CD8-positive, alpha-beta memory T cell (primary cell): ENCODE measurements at regions not wholly inside any gene's neighbourhood (a gene's known extent, or its start where the extent isn't known, plus 50 kb on each side); places are given as distances from the start of the nearest gene placed in this dataset.

Experiments
- CTCF ChIA-PET: fragments of 350-600 bp; sonication (Branson Sonifier 250); formaldehyde crosslinking; loops from one replicate; lab custom pipeline; 2021; ENCODE audit warnings: antibody characterized with exemption; lab: Charles Lee
- POLR2A ChIA-PET: fragments of 350-600 bp; sonication (Branson Sonifier 250); formaldehyde crosslinking; loops from one replicate; lab custom pipeline; 2021; ENCODE audit warnings: antibody characterized with exemption; lab: Charles Lee
- DNase-seq, 5 donors: peaks; one replicate each; pipeline versions ENCODE4 v3.0.0 to v3.0.0-alpha.2; 2020 to 2022; ENCODE audit warnings: mixed read lengths in 1 of 5
- H3K27ac ChIP-seq: one replicate; pipeline ENCODE4 v1.7.0; 2013; ENCODE audit warnings: low read depth, mild to moderate bottlenecking, low read length, moderate library complexity
- H3K27me3 ChIP-seq: 2 replicates; pipeline ENCODE4 v1.7.0; 2013; ENCODE audit warnings: low read length, mild to moderate bottlenecking; ENCODE audit not compliant: insufficient read depth, poor library complexity, severe bottlenecking
- H3K36me3 ChIP-seq: 2 replicates; pipeline ENCODE4 v1.7.0; 2013; ENCODE audit warnings: mild to moderate bottlenecking, low read length, moderate library complexity; ENCODE audit not compliant: insufficient read depth
- H3K4me1 ChIP-seq: 2 replicates; pipeline ENCODE4 v1.7.0; 2013; ENCODE audit warnings: mild to moderate bottlenecking, low read length, moderate library complexity; ENCODE audit not compliant: insufficient read depth
- H3K4me3 ChIP-seq: 2 replicates; pipeline ENCODE4 v1.7.0; 2013; ENCODE audit warnings: mild to moderate bottlenecking, low read length
- H3K9me3 ChIP-seq: 2 replicates; pipeline ENCODE4 v1.7.0; 2013; ENCODE audit warnings: mild to moderate bottlenecking, low read length
- H3K27ac Mint-ChIP-seq, 8 donors: one replicate each; pipeline ENCODE4 v1.8.0; 2020 to 2021; ENCODE audit warnings: mixed read lengths in 8 of 8, mild to moderate bottlenecking in 6 of 8, inconsistent platforms in 3 of 8, moderate library complexity in 3 of 8
- H3K27me3 Mint-ChIP-seq, 2 donors: one replicate each; pipeline ENCODE4 v1.8.0; 2020 to 2021; ENCODE audit warnings: mixed read lengths in 2 of 2, mild to moderate bottlenecking in 1 of 2, moderate library complexity in 1 of 2
- H3K36me3 Mint-ChIP-seq, 3 donors: one replicate each; pipeline ENCODE4 v1.8.0; 2020 to 2021; ENCODE audit warnings: mixed read lengths in 3 of 3, inconsistent platforms in 1 of 3, mild to moderate bottlenecking in 1 of 3
- H3K4me1 Mint-ChIP-seq, 3 donors: one replicate each; pipeline ENCODE4 v1.8.0; 2020 to 2021; ENCODE audit warnings: mixed read lengths in 3 of 3, inconsistent platforms in 1 of 3, mild to moderate bottlenecking in 1 of 3
- H3K4me3 Mint-ChIP-seq, 7 donors: one replicate each; pipeline ENCODE4 v1.8.0; 2020 to 2021; ENCODE audit warnings: mixed read lengths in 7 of 7, mild to moderate bottlenecking in 6 of 7, moderate library complexity in 4 of 7, inconsistent platforms in 2 of 7
- H3K9me3 Mint-ChIP-seq, 5 donors: one replicate each; pipeline ENCODE4 v1.8.0; 2020 to 2022; ENCODE audit warnings: mixed read lengths in 5 of 5, mild to moderate bottlenecking in 3 of 5, moderate library complexity in 2 of 5, inconsistent platforms in 1 of 5

DNA sequence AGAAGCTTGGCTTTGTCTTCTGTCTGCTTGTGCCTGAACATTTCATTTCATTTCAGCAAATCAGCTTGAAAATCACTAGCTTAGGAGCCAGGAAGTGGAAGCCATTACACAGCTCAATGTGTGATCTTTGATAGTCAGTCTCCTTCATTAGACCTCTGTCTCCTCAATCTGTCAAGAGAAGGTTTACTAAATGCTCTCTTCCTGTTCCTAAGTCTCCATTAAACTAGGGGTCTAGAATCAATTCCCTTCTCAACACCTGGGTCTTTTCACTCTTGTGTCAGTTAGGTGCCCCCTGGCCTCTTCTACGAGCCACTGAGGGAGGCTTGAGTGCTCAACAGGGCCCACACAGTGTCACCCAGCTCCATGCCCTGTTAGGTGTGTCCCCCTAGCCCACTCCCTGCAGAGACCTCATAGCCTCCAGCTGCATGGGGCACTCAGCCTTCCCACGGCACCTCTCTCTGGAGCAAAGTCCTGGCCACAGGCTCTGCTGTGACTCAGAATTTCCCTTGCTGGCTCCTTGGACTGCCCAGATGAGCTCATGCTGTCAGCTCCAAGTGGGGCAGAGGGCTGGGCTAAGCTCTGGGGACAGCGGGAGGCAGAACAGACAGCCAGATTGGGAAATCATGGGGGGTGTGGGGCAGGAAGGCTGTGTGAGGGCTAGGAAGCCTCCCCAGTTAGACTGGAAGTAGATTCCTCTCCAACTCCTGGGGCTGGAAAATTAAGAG, 115.7 kb upstream of the IPO9 start:
- Mint-ChIP-seq H3K27me3 (peaks cover 0 to 13% of the 10 kb centered on the region in 2 donors), H3K4me3 (no peak overlapping the region), H3K36me3 (no peaks in the 10 kb centered on the region), H3K9me3 (no peaks in the 10 kb centered on the region), H3K27ac (peak overlapping the region in 1 of 8 donors; percentile 68), H3K4me1 (no peaks in the 10 kb centered on the region)
- ChIA-PET CTCF (interaction anchor here (0.7 to 8.1 kb wide), 5 partner anchors 10 to 303 kb away, joined by 3 to 90 read pairs (median 3); no protein-coding TSS in a partner anchor), POLR2A (no interaction called here)
- Histone ChIP-seq H3K9me3 (no peaks in the 10 kb centered on the region), H3K4me1 (no peaks in the 10 kb centered on the region), H3K27me3 (no peaks in the 10 kb centered on the region), H3K27ac (no peak overlapping the region), H3K4me3 (no peak overlapping the region), H3K36me3 (no peaks in the 10 kb centered on the region)
- DNase-seq: no peak

DNA sequence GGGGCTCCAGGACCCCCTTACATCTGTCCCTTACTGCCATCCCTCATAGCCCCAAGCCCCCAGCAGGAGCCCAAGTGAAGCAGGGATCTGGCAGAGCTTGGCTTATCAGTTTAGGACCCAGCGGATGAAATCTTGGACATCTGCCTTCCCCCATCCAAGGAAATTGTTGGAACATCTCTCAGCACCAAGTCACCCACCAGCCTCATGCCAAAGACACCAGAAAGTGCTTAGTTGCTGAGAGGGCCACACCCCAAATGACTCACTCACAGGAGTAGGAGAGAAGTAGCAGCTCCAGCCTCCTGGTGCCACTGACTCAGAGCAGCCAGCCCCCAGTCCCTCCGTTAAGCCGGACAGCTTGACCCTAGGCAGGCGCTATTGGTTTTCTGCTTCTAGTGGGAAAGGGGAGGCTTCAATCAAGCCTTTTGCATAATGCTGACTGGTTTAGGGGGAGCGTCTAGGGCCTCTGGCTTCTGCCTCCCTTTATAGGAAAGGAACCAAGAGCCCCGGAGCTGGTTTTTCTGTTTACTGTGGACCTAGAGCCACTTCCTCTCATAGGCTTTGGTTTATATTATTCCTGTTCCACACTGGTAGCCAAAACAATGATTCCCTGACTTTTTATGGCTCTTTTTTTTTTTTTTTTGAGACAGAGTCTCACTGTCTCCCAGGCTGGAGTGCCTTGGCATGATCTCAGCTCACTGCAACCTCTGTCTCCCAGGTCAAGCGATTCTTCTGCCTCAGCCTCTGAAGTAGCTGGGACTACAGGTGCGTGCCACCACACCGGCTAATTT, 114.2 kb upstream of the IPO9 start:
- H3K4me3 Mint-ChIP-seq: no peak overlapping the region
- DNase-seq: no peak
- Histone ChIP-seq H3K4me1 (no peaks in the 10 kb centered on the region), H3K9me3 (no peaks in the 10 kb centered on the region), H3K36me3 (no peaks in the 10 kb centered on the region), H3K4me3 (no peak overlapping the region), H3K27me3 (no peaks in the 10 kb centered on the region), H3K27ac (no peak overlapping the region)
- no peaks in the 10 kb centered on the region for H3K36me3 Mint-ChIP-seq
- ChIA-PET CTCF (interaction anchor here (0.7 kb wide), 1 partner anchor 498 kb away, joined by 3 read pairs; no protein-coding TSS in a partner anchor), POLR2A (no interaction called here)
- no peak overlapping the region for H3K27ac Mint-ChIP-seq
- peaks cover 0 to 10% of the 10 kb centered on the region in 2 donors for H3K27me3 Mint-ChIP-seq
- H3K9me3 Mint-ChIP-seq: no peaks in the 10 kb centered on the region
- H3K4me1 Mint-ChIP-seq: no peaks in the 10 kb centered on the region

DNA sequence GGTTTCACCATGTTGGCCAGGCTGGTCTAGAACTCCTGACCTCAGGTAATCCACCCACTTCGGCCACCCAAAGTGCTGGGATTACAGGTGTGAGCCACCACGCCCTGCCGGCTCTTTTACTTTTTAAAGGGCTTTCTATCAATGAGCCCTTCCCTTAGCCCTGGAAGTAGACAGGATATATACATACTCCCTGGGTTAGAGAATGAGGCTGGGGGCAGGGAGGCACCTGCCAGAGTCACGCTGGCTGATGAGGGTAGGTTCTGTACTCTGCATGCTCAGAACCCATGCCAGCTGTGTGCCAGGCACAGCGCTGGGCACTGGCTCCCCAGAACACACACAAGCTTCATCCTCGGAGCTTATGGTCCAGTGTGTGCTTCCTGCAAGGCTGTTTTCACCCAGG, 113.6 kb upstream of the IPO9 start:
- DNase-seq: no peak
- CTCF ChIA-PET: no interaction called here

DNA sequence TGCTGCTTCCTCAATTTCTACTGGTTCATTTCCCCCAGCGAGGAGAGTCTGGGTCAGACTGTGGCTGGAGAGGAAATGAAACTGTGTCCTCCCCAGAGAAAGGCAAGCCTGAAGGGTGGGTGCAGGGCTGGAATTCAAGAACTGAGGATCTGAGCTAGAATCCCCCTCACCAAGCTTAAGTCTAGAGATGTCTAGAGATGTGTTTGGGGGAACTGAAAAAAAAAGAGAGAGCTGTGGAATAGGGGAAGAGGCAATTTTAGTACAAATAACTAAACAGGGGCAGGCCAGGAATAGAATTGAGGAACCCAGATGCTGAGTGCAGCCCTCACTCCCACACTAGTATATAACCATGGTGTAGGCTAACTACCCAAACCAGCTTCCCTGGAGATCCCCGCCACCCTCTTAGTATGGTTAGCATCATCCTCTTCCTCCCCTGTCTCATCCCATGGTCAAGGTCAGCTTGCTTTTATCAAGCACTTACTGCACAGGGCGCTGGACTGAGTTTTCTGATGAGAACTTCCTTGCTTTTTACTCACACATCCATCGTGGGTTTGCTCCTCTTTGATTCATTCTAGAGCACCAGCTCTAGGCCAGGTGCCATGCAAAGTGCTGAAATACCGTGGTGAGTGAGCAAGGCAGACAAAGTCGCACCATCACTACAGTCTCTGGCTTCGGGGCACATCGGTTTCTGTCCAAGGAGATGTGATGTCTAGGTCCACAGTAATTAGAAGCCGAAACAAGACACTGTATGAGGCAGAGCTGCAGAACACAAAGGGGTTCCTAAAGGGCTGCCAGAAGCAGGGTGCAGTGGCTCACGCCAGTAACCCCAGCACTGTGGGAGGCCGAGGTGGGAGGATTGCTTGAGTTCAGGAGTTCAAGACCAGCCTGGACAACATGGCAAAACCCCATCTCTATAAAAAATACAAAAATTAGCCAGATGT, 112.9 kb upstream of the IPO9 start:
- Mint-ChIP-seq H3K4me3 (no peak overlapping the region), H3K27me3 (peaks cover 0 to 10% of the 10 kb centered on the region in 2 donors), H3K36me3 (no peaks in the 10 kb centered on the region), H3K27ac (no peak overlapping the region), H3K4me1 (no peaks in the 10 kb centered on the region), H3K9me3 (no peaks in the 10 kb centered on the region)
- Histone ChIP-seq H3K36me3 (no peaks in the 10 kb centered on the region), H3K9me3 (no peaks in the 10 kb centered on the region), H3K27ac (no peak overlapping the region), H3K27me3 (no peaks in the 10 kb centered on the region), H3K4me1 (no peaks in the 10 kb centered on the region), H3K4me3 (no peak overlapping the region)
- CTCF ChIA-PET: no interaction called here
- DNase-seq: no peak
- POLR2A ChIA-PET: no interaction called here

More for the DNA sequence above, 113.6 kb upstream of the IPO9 start:
- Histone ChIP-seq H3K27me3 (no peaks in the 10 kb centered on the region), H3K9me3 (no peaks in the 10 kb centered on the region), H3K36me3 (no peaks in the 10 kb centered on the region), H3K4me3 (no peak overlapping the region), H3K27ac (no peak overlapping the region), H3K4me1 (no peaks in the 10 kb centered on the region)
- POLR2A ChIA-PET: no interaction called here
- Mint-ChIP-seq H3K4me3 (no peak overlapping the region), H3K4me1 (no peaks in the 10 kb centered on the region), H3K9me3 (no peaks in the 10 kb centered on the region), H3K27me3 (peaks cover 0 to 10% of the 10 kb centered on the region in 2 donors), H3K36me3 (no peaks in the 10 kb centered on the region), H3K27ac (no peak overlapping the region)

DNA sequence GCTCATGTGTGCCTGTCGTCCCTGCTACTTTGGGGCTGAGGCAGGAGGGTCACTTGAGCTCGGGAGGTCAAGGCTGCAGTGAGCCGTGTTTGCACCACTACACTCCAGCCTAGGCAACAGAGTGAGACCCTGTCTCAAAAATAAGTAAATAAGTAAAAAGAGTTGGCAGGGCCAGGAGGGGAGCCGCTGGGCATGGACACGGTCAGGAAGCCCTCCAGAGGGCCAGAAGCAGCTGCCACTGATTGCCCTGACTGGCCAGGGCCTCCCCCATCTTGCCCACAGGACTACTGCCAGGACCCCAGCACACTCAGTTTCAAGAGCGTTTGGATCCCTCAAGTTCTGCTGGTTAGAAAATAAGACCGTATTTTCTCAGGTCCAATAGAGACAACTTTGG, 112.2 kb upstream of the IPO9 start:
- Mint-ChIP-seq H3K4me1 (no peaks in the 10 kb centered on the region), H3K36me3 (peaks cover 0 to 1% (median 0%) of the 10 kb centered on the region in 3 donors), H3K27ac (no peak overlapping the region), H3K4me3 (no peak overlapping the region), H3K27me3 (peaks cover 0 to 8% of the 10 kb centered on the region in 2 donors), H3K9me3 (no peaks in the 10 kb centered on the region)
- POLR2A ChIA-PET: no interaction called here
- Histone ChIP-seq H3K4me3 (no peak overlapping the region), H3K4me1 (no peaks in the 10 kb centered on the region), H3K27me3 (no peaks in the 10 kb centered on the region), H3K27ac (no peak overlapping the region), H3K36me3 (no peaks in the 10 kb centered on the region), H3K9me3 (no peaks in the 10 kb centered on the region)
- DNase-seq: no peak
- CTCF ChIA-PET: no interaction called here

DNA sequence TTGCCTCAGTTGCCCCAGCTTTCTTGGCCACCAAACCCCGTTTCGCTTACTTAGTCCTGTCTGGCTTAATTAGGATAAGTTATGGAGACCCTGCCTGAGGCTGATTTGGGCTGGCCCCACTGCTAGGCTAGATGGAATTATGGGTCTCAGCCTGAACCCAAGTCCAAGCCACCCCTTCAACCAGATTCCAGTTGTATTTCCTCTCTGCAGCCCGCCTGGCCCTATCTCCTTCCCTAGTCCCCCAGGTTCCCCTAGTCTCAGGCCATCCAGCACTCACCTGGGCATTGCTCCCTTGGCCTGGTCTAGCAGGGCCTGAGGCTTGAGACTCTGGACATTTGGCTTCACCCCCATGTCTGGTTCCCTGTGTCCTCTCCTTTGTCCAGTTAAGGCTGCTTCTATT, 111.7 kb upstream of the IPO9 start:
- Mint-ChIP-seq H3K9me3 (no peaks in the 10 kb centered on the region), H3K27ac (no peak overlapping the region), H3K4me1 (no peaks in the 10 kb centered on the region), H3K4me3 (no peak overlapping the region), H3K27me3 (peaks cover 0 to 8% of the 10 kb centered on the region in 2 donors), H3K36me3 (peaks cover 0 to 2% (median 0%) of the 10 kb centered on the region in 3 donors)
- Histone ChIP-seq H3K4me3 (no peak overlapping the region), H3K4me1 (no peaks in the 10 kb centered on the region), H3K27me3 (no peaks in the 10 kb centered on the region), H3K36me3 (no peaks in the 10 kb centered on the region), H3K9me3 (no peaks in the 10 kb centered on the region), H3K27ac (no peak overlapping the region)
- ChIA-PET CTCF (no interaction called here), POLR2A (no interaction called here)
- DNase-seq: no peak

DNA sequence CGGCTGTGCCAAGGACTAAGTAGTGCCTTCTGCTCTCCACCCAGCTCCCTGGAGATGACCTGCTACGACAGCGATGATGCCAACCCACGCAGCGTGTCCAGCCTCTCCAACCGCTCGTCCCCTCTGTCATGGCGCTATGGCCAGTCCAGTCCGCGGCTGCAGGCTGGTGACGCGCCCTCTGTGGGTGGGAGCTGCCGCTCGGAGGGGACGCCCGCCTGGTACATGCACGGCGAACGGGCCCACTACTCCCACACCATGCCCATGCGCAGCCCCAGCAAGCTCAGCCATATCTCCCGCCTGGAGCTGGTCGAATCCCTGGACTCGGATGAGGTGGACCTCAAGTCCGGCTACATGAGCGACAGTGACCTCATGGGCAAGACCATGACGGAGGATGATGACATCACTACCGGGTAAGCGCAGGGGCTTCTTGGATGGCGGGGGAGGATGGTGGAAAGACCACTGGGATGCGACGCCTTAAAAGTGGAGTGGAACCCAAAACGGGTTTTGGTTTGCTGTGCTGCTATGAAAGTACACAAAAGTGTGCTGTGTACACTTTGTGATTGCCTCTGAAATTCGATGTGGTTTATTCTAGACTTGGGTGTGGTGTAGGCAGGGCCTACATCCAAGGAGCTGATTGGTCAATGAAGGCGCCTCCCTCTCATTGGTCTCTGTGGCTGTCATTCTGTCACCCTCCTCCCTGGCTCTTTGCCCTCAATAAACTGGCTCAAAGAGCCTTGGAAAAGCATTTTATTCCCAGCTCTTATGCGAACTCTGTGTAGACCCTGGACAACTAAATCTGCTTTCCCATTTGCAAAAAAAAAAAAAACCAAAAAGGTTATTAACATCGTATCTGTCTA, 110.4 kb upstream of the IPO9 start:
- POLR2A ChIA-PET: no interaction called here
- no peak for DNase-seq
- CTCF ChIA-PET: no interaction called here
- Histone ChIP-seq H3K36me3 (no peaks in the 10 kb centered on the region), H3K4me3 (no peak overlapping the region), H3K27me3 (no peaks in the 10 kb centered on the region), H3K9me3 (no peaks in the 10 kb centered on the region), H3K4me1 (no peaks in the 10 kb centered on the region), H3K27ac (no peak overlapping the region)
- H3K9me3 Mint-ChIP-seq: no peaks in the 10 kb centered on the region
- H3K36me3 Mint-ChIP-seq: peaks cover 0 to 2% (median 0%) of the 10 kb centered on the region in 3 donors
- peaks cover 0 to 8% of the 10 kb centered on the region in 2 donors for H3K27me3 Mint-ChIP-seq
- H3K4me1 Mint-ChIP-seq: no peaks in the 10 kb centered on the region
- no peak overlapping the region for H3K27ac Mint-ChIP-seq
- no peak overlapping the region for H3K4me3 Mint-ChIP-seq
